IPS-NIHi7 (cell line): ENCODE measurements at regions not wholly inside any gene's neighbourhood (a gene's known extent, or its start where the extent isn't known, plus 50 kb on each side); places are given as distances from the start of the nearest gene placed in this dataset.

Source experiments
- DNase-seq: peaks from one replicate; pipeline ENCODE4 v3.0.0; 2012; ENCODE audit warnings: mixed read lengths; ENCODE audit errors: extremely low spot score

GRCh38 chr4:30783751-30784150 is 63.6 kb downstream of the PCDH7 start:
- DNase-seq, result no peak

DNA sequence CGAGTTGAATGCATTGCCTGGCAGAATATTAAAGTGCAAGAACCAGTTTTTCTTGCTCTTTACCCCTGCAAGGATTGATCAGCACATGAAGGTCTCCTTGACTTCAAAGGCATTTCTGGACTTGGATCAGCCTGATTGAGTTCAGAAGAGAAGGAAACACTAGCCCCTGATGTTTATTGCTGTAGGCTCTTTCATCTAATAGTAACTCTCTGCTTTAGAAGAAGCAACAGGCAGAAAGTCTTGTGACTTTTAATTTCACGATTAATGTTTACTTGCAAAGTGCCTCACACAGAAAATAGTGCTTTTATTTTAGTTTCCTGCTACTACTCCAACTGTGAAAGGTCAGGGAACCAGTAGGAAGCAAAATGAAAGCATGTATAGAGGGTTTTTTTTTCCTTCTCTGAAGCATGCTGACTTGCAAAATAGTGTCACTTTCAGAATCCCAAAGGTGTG is 69.1 kb downstream of the PCDH7 start:
- peak; percentile 26 for DNase-seq

DNA sequence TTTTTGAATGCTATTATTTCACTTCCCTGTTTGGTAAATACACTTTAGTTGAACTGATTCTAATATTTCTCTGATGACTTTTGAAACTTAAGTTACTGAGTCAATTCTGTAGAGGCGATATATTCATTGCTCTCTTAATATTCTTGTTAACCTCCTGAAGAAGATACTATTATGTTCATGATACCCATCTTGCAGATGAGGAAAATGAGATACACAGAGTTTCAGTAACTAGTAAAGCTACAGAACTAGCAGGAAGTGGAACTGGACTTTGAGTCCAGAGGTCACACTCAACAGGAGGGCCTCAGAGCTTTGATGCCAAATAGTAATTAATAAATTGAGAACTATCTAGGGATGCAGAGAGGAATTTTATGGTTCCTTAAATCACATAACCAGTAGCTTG is 70.0 kb downstream of the PCDH7 start:
- DNase-seq, result no peak

DNA sequence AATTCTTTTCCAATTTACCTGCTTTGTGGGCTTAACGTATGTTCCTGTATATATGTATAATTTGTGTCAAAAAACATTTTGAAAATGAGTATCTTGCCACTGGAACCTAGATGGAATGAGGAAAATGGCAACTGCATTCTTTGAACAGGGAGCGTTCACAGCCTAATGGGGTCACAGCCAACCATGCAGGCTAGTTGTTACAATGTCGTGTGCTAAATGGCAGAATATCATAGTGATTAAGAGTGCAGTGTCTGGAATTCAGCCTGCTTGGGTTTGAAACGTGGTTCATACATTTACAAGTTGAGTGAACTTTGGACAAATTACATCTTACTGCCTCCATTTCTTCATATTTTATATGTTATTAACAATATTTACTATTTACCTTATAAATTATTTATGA is 70.8 kb downstream of the PCDH7 start:
- DNase-seq, result no peak

- no peak for DNase-seq
These were observed 72.4 kb downstream of the PCDH7 start for GRCh38 chr4:30792601-30793000.

DNA sequence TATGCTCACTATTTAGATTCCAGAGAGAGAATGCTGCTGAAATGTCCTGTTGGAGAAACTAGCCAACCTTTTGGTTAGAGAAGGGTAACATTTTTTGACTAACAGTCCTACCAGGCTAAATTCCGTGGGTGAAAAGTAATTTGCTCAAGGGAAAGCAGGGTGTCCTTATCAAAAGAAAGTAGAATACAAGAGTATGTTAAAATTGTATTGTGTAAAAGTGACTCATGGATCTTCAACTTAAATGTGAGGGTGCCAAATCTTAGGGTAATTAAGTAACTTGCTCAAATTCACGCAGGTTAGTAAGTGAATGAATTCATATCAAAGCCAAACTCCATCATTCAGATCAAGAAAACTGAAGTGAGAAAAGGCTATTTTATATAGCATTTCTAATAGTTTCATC is 81.7 kb downstream of the PCDH7 start:
- DNase-seq, result no peak

DNA sequence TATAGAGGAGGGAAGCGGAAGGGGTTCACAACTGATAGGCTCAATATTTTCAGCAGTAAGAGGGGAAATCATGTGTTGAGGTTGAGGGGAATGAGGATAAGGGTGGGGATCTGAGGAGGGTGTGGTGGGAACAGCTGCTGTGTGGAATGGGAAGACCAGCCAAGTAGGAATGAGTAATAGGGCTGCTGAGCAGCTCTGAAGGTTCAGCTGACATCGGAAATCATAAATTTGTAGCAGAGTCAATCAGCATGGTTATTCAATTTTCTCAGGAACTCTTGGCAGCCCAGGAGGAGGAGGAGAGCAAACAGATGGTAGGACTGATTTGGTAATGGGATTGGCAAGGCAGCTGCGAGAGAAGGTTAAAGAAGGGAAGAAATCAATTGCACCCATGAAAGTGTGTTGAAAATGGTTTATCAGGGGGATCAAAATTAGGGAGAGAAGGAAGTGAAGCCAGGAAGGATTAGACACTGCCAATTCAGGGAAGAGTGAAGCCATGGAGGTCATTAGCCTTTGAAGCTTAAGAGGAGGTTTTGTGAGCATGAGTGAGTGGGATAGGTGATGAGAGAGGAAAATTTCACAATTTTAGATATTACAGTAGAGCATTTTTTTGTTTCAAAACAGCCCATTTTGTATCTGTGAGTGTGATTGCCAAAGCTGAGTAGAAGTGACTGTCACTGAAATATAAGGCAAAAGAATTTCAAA is 82.6 kb downstream of the PCDH7 start:
- DNase-seq, result no peak

DNA sequence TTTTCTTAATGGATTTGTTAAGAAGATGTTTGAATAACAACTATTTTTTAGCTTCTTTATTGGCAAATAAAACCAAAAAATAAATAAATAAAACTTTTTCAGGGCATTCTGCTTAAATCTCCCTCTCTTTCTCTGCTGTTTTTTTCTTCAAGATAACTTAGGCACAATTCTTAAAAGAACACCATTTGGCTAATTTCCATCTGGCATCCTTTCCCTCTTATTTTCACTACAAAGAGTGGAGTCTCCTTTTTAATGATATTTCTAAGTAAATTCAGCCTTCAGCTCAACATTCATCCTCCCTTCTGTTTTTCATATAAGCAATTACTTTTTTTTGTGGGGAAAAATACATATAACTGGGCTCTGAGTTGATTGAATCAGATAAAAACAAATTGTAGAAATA is 88.1 kb downstream of the PCDH7 start:
- no peak for DNase-seq

DNA sequence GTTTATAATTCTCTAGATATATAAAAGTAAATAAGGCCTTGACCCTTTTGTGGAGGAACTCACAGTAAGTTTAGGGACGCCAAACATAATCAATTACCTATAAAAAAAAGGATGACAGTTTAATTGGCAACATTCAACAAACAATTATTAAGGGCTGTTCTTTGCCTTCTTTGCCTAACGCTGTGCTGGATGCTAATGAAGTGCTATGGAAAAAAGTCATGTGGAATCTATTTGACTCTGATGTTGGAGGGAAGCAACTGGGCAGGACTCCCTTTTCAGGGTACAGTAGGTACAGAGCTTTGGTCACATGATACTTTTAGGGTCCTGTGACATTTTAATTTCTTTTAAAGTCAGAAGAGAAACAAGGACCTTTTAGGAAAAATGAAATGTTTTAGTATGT is 91.1 kb downstream of the PCDH7 start:
- no peak for DNase-seq

DNA sequence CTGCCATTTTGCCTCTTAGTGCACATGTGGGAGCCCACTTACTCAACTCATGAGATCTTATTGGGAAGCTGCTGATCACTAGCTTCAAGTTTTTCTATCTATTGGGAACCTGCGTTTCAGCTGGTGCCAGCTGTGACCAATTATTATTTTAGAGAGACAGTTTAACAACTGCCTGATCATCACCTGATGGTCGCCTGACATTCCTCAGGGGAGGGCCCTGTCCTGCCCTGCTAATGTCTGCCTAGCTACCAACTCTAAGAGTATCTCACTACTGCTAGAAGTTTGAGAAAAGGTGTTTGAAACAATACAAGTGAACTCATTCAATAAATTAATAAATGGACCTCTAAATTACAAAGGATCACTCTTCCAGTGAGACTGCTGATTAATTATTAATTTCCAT is 95.5 kb downstream of the PCDH7 start:
- no peak for DNase-seq

DNA sequence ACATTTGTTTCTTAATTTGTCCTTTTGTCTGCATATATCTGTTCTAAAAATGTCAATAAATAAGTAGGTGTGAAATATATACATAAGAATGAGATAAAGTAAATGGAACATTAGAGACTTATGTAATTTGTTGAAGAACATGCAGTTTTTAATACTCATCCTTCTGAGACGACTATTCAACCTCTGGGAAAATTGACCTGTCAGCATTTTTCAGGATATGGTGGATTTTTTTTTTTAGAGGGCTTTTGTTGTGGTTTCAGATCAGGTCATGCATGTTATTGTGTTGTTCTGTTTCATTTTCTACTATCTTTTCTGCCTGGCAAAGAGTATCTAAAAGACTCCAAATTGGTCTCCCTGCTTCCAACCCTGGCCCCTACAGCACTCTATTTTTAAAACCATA is 97.3 kb downstream of the PCDH7 start:
- no peak for DNase-seq

DNA sequence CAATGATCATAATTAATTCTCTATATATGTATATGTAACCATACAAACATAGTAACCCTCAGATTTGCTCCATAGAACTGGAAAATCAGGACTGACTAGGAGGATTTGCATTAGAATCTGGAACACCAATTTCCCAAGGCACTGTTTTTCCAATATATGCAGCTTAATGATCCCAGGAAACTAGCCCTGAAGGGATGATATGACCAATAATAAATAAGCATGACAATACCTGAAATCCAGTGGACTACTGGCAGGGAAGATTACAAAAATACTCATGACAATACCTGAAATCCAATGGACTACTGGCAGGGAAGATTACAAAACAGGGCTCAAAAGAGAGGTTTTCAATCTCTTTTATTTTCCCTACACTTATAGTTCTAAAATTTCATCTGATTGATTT is 98.4 kb downstream of the PCDH7 start:
- no peak for DNase-seq

- no peak for DNase-seq
These were observed 101.1 kb downstream of the PCDH7 start for GRCh38 chr4:30821275-30821674.

GRCh38 chr4:30821859-30822612 is 101.9 kb downstream of the PCDH7 start:
- DNase-seq, result no peak

DNA sequence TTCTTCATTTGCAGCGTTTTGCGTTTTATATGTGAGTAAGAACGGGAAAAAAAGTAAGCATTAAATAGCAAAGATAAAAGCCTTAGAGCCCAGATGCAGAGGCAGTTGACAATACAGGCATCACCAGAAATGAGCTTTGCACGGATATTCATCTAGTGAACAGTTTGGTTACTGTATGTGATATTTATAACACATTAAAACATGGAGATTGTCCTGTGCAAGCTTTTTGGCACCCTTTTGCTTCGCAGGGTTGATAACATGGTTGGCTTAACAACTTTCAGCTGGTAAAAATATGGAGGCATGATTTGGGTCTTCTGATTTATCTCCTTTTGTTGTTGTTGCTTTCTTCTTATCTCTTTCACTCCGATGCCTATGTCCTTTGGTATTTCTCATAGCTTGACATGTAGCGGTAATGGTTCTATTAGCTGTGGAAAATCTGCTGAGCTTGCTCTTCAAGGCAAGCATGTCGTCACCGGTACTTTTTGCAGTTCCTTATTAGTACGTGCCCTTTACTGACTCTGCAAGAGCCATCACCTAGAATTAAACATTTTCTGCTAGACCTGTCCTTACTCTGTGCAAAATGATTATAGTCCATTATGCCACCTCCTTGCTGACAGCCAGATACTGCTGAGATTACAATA is 102.9 kb downstream of the PCDH7 start:
- DNase-seq, result no peak

GRCh38 chr4:30825008-30825770 is 105.0 kb downstream of the PCDH7 start:
- DNase-seq, result no peak

DNA sequence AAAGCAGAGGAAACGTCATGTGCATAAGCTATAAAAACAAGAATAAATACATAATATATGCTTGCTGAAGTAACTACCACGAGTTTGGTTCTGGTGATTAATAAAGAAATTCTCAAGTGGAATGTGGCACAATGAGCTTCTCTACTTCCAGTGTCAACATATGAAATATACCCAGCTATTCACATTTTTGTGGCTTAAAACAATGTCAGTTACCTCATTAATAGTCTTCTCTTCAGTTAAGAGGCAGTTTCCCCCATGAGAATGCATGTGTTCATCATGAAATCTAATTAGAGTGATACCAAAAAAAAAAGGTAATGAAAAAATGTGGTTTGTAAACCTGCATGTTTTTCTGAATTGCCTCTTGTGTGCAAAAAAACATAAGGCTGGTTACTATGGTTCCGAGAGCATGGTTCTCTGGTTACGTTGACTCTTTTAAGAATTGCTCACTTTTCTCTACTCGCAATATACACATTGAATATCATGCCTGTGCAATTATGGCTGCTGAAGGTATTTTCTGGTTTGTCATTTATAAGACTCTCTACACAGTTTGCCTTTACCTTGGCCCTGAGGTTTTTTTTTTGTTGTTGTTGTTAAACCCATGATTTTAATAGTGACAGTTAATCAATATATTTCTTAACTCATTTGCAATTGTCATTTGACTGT is 108.2 kb downstream of the PCDH7 start:
- no peak for DNase-seq

DNA sequence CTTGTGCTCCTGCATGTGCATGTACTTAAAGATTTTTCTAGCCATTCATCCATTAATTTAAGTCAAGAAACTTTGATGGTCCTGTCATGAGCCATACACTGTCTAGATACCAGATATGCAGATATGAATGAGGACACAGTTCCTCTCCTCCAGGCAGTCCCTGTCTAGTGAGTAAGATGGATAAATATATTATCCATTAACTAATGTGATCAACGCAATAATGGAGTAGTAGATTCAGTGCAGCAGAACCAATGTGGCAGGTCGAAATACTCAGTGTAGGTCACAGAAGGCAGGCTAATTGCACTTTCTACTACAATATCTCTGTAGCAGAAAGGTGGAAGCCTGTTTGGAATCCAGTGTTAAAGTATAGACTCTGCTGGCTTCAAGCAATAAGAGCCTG is 112.5 kb downstream of the PCDH7 start:
- DNase-seq, result no peak

GRCh38 chr4:30833206-30833605 is 113.0 kb downstream of the PCDH7 start:
- no peak for DNase-seq

DNA sequence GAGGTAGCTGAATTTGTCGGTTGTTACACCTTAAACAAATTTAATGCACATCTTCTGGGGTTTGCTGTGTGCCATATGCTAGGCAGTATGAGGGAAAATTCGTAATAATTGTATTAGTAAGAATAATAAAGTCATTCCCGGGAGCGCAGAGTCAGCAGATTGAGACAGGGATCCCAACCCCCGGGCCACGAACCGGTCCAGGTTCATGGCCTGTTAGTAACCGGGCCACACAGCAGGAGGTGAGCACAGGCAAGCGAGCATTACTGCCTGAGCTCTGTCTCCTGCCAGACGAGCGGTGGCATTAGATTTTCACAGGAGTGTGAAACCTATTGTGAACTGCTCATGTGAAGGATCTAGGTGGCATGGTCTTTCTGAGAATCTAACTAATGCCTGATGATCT is 114.9 kb downstream of the PCDH7 start:
- DNase-seq, result no peak

GRCh38 chr4:30836231-30836630 is 116.1 kb downstream of the PCDH7 start:
- no peak for DNase-seq

DNA sequence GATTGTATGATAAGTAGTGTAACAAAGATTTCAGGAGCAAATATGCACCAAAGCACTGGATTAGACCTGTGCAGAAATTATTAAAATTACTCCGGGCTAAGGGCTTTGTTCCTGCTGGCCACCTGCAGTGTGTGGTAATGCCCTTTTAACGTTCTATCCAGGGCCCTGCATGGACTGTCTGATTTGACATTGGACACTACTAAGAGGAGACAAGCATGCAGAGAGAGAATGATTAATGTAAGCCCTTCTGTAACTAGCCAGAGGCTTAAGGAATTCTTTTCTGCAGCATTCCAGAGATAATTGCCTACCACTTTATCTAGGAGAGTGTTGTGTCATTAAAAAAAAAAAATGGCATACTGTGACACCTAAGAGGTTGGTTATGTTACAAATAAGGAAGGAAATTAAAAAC is 117.0 kb downstream of the PCDH7 start:
- peak; percentile 16 for DNase-seq
